Activated CD4-positive, alpha-beta T cell treated with anti-CD3 and anti-CD28 coated beads for 24 hours (primary cell): ENCODE measurements at regions not wholly inside any gene's neighbourhood (a gene's known extent, or its start where the extent isn't known, plus 50 kb on each side); places are given as distances from the start of the nearest gene placed in this dataset.
"Not testable (repeated sequence)": the region's sequence is repeated elsewhere in the genome, so short reads cannot be mapped to it uniquely, and the experiment has no call there.

Experiments used
- DNase-seq, 2 donors: peaks; one replicate each; pipeline ENCODE4 v3.0.0-alpha.2; 2020; ENCODE audit warnings: low read depth in 2 of 2

- no peak for DNase-seq
Observed at GRCh38 chr2:235219048-235219447, 267.2 kb downstream of the SH3BP4 start.

DNA sequence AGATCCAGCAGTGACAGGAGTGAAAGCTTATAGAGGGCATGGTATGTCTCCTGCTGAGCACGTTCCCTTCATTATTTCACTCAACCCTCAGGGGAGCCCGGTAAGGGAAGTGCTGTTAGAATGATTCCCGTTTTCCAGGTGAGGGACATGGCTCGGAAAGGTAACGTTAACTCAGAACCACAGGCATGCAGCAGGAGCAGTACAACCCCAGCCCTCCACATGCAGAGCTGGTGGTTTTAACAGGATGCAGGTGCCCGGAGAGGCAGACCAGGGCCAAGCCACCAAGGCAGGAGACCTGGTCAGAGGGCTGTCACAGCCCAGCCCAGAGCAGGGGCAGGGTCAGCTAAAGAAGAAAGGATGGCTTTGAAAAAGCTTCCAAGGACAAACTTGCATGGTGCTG, 268.5 kb downstream of the SH3BP4 start:
- DNase-seq, result no peak

DNA sequence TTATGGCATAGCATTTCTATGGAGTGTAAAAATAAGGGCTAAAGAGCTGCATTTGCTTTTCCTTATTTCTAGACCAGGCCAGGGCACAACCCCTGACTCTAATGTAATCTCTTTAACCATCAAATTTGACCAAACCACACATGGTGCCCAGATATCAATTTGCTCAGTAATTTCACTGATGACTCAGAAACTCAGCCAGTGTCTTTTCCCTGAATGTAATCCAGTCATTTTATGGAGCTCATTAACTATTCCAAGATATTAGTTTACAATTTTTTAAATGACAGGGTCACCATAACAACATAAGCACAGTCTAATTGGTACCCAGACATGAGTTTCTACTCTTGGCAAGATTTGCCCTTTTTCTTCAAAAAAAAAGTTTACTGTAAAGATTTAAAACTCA, 270.8 kb upstream of the AGAP1 start:
- no peak for DNase-seq

- DNase-seq, result no peak
Observed at GRCh38 chr2:235224410-235224809, 269.4 kb upstream of the AGAP1 start.

GRCh38 chr2:235225261-235225660, 268.6 kb upstream of the AGAP1 start:
- no peak for DNase-seq

DNA sequence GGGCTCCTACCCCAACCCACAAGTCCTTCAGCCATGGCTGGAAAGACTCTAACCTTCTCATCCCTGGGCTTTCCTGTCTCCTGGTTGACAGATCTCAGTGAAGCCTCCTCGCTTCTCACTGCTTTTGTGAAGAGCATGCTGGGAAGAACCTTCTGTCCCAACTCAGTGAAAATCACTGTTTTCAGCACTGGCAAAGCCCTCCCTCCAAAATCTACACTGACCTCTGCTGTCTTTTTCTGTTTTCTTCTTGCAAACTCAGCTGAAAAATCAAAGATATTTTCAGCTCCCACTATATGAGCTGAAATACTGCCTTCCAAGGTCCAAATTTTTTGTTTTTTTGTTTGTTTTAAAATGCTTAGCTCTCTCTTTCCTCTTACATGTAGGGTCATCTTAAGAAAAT, 266.3 kb upstream of the AGAP1 start:
- no peak for DNase-seq

DNA sequence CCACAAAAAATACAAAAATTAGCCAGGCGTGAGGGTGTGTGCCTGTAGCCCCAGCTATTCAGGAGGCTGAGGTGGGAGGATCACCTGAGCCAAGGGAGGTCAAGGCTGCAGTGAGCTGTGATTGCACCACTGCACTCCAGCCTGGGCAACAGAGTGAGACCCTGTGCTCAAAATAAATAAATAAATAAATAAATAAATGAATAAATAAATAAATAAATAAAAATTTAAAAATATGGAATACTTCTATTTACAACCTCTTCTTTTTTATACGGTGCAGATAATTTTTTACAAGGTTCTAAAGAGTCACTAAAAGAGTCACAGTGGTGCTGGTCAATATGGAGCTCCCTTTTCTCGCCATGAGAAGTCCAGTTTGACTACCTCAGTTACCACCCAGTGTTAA, 265.4 kb upstream of the AGAP1 start:
- DNase-seq, result not testable (repeated sequence)

DNA sequence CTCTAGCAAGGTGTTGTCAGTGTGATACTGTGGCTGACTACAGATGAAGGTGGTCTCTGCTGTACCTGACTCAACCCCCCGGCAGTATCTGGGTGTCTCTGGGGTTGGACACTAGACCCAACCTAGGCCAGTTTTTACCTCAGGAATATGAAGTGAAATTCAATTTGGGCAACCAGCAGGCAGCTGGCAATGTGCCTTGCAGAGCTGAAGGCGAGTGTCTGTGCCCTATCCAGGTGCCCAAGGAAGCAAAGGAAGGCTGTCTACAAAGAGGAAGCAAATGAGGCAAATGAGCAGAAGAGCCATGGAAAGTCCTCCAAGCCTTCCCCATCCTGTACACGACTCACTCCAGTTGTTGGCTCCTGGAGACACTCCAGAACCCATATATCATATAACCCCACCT, 264.6 kb upstream of the AGAP1 start:
- no peak for DNase-seq

DNA sequence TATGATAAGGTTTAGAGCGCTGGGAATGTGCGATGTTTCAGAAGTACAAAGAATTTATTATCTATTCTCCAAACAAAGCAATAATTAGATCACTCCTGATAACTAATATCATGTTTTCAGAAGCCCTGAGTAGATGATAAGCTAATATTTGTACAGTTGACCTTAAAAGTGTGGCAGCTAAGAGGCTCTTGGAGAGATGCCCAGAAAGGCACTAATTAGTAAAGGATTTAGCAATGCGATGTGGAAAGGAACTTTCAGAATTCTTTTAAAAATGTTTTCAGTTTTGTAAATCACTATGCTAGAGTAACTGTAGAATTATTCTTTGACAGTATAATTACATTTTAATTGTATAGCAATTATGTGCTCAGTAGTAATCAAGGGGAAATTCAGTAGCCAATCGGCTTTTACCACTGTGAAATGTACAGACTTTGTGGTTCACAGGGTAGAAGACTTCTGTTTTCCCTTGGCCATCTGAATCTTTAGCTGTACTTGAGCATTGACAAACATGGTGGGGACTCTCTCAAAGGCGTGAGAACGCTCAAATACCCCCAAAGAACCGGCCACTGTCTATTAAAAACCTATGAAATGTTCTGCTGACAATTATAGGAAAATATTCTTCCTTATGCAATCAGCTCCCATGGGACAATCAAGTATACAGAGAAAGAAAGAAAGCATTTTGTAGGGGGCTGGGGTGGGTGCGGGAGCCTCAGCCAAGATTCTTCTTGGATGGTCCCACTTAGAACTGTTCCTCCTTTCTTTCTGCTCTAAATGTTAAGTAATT, 262.8 kb upstream of the AGAP1 start:
- DNase-seq, result no peak

- no peak for DNase-seq
Observed at GRCh38 chr2:235232449-235233433, 261.1 kb upstream of the AGAP1 start.

DNA sequence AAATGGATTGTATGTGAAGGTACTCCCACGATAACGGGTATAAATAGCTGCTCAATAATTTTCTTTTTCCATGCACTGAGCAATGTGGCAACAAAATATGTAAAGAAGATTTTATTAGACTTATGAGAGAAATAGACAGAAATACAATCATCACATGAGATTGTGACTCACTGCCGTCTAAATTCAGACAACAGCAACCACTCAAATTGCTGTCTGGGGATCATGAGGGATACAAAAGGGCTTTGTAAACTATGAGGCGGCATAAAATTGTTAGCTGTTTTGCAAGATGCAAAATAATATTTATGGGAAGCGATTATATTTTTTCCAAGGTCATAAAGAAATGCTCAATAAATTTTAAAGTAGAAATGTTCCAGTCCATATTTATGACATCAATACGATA, 259.1 kb upstream of the AGAP1 start:
- DNase-seq, result no peak

DNA sequence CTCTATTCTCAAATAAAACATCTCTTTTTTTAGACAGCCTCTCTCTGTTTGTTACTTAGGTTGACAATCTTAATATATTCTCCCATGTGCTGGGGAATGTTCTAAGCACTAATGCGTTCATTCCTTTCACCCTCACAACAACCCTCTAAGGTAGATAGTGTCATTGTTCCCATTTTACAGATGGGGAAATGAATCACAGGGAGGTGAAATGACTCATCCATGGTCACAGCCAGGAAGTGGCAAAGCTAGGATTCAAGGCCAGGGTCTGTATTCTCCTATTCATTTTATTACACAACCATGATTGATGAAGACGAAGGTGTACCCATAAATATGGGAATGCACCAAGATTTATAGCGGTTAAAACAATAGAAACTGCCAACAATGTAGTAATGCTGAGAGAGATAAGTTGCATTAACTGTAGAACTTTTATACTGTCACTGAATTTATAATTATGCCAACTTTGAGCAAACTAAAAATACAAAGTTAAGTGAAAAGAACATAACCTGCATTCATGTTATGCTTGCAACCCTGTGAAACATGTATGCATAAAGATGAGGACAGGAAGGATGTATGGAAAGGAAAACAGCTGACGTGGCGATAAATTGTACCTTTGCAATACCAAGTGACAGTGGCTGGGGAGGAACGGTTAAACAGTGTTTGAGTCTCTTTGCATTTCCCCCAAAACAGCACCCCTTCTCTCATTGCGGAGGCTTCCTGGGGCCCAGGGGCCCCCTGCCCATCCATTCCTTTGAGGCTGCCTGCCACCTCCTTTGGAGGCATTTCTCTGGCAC, 257.7 kb upstream of the AGAP1 start:
- DNase-seq, result no peak

DNA sequence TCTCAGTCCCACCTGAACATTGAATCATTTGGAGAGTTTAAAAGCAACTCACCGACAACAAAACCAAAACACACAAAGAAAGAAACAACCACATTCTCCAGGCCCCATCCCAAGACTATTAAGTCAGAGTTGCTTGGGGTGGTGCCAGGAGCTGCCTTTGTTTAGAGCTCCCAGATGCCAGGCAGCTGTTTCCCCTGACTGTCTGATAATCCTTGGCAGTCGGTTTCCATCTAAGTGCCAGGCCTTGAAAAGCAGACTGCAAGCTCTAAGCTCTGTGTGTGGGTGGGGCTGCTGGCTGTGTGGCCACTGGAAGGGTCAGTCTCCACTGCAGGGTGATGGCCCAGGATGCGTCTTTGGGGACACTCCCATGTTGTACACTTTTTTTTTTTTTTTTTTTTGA, 255.3 kb upstream of the AGAP1 start:
- no peak for DNase-seq

- DNase-seq, result no peak
Observed at GRCh38 chr2:235240574-235240973, 253.3 kb upstream of the AGAP1 start.

GRCh38 chr2:235244255-235245220, 249.3 kb upstream of the AGAP1 start:
- DNase-seq, result no peak

DNA sequence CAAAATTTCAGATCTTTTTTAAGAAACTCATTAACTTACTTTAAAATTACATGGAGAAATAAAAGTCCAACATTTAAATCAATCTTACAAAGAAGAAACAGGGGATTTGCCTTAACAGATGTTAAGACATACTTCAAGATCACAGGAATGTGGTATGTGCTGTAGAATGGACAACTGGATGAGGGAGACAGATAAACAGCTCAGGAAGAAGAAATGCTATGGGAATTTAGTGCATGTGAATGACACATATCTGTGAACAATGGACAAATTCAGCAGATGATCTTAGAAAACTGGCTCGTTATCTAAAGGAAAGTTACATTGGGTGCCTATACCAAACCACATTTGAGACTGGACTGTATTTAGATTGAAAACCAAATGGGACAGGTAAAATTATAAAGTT, 246.8 kb upstream of the AGAP1 start:
- DNase-seq, result no peak

- no peak for DNase-seq
Observed at GRCh38 chr2:235255693-235256092, 238.2 kb upstream of the AGAP1 start.

GRCh38 chr2:235257590-235257989, 236.3 kb upstream of the AGAP1 start:
- no peak for DNase-seq

GRCh38 chr2:235262750-235263149, 231.1 kb upstream of the AGAP1 start:
- DNase-seq, result no peak

DNA sequence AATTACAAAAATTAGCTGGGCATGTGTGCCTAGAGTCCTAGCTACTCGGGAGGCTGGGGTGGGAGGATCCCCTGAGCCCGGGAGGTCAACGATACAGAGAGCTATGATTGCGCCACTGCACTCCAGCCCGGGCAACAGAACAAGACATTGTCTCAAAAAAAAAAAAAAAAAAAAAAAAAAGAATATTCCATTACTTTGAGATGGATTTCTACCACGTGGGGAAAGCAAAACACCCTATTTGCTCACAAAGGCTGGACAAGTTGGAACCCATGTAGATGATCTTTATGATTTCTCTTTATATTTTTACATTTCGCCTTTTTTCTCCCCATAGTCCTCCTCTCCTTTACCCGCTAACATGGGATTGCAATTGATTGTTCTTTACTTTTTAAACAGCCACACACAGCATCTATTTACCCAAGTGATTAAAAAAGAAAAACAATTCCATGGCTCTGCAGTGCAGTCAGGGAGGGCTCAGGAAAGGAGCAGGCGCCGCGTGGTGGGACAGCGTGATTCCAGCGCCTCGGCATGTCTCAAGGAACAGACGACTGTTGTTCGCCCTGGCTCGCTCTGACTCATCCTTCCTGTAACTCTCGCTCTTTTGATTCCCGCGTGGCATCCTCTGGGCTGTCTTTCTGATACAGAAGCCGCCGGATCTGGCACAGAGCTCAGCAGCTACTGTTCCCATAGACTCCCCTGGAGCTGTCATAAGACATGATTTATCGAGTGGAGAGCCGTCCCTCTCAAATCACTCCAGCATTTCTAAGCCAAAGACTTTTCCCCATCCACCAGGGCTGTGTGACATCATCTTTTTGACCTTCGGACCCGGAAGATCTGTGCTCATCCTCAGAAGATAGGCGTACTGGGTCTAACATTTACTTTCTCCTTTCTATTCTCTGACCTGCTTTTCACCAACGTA, 230.4 kb upstream of the AGAP1 start:
- no peak for DNase-seq
